HEK293 (cell line): ENCODE measurements at regions not wholly inside any gene's neighbourhood (a gene's known extent, or its start where the extent isn't known, plus 50 kb on each side); places are given as distances from the start of the nearest gene placed in this dataset.

Experiments
- CTCF ChIA-PET: fragments of 350-600 bp; formaldehyde crosslinking; extraction: SDS; loops from one replicate; lab custom pipeline; 2021; ENCODE audit warnings: antibody characterized with exemption; lab: Yijun Ruan, JAX
- POLR2A ChIA-PET: fragments of 300-600 bp; formaldehyde crosslinking; extraction: SDS; loops from one replicate; lab custom pipeline; 2020; ENCODE audit warnings: antibody characterized with exemption, inconsistent platforms; lab: Yijun Ruan, JAX
- H3K27ac ChIP-seq: fragments of 200-500 bp; sonication (Bioruptor generic); 2 replicates; pipeline ENCODE4 v1.5.1; 2014; ENCODE audit warnings: low read depth, low read length, control low read depth, inconsistent platforms; ENCODE audit errors: extremely low read depth
- H3K36me3 ChIP-seq, 2 experiments: fragments of 200-500 bp in 1 of 2; sonication (Bioruptor generic) in 1 of 2; 1 replicate in 1 of 2; 2 replicates in 1 of 2; pipeline ENCODE4 v1.5.1; 2014 to 2017; ENCODE audit warnings: inconsistent platforms in 2 of 2, low read length in 2 of 2; ENCODE audit not compliant: control insufficient read depth in 2 of 2, insufficient read depth in 1 of 2
- H3K4me1 ChIP-seq: fragments of 200-500 bp; sonication (Bioruptor generic); 2 replicates; pipeline ENCODE4 v1.5.1; 2014; ENCODE audit warnings: mild to moderate bottlenecking, low read length, inconsistent platforms; ENCODE audit not compliant: control insufficient read depth, insufficient read depth
- H3K4me3 ChIP-seq: 2 replicates; pipeline ENCODE4 v1.5.1; 2011; ENCODE audit warnings: low read depth, mild to moderate bottlenecking, control low read depth, low read length, moderate library complexity
- H3K9me3 ChIP-seq: fragments of 200-500 bp; sonication (Bioruptor generic); 2 replicates; pipeline ENCODE4 v1.5.1; 2014; ENCODE audit warnings: low read depth, low read length, inconsistent platforms; ENCODE audit not compliant: control insufficient read depth, insufficient read depth
- REPIN1 ChIP-seq: fragments of 450-650 bp; formaldehyde crosslinking; IDR thresholded peaks from 2 replicates; pipeline ENCODE4 v1.5.1; 2017; ENCODE audit warnings: missing biosample characterization, missing genetic modification characterization, low read depth
- TSHZ1 ChIP-seq: fragments of 450-650 bp; formaldehyde crosslinking; IDR thresholded peaks from 2 replicates; pipeline ENCODE4 v1.5.1; 2016; ENCODE audit warnings: missing biosample characterization, missing genetic modification characterization, borderline replicate concordance
- ZBTB10 ChIP-seq: fragments of 450-650 bp; formaldehyde crosslinking; IDR thresholded peaks from 2 replicates; pipeline ENCODE4 v1.5.1; 2016; ENCODE audit warnings: missing biosample characterization, missing genetic modification characterization
- ZFP41 ChIP-seq: fragments of 450-650 bp; formaldehyde crosslinking; IDR thresholded peaks from 2 replicates; pipeline ENCODE4 v1.5.1; 2016; ENCODE audit warnings: missing biosample characterization, missing genetic modification characterization, borderline replicate concordance
- ZNF121 ChIP-seq: fragments of 450-650 bp; formaldehyde crosslinking; IDR thresholded peaks from 2 replicates; pipeline ENCODE4 v1.5.1; 2016; ENCODE audit warnings: missing biosample characterization, missing genetic modification characterization
- ZNF148 ChIP-seq: fragments of 450-650 bp; formaldehyde crosslinking; IDR thresholded peaks from 2 replicates; pipeline ENCODE4 v1.5.0; 2017; ENCODE audit warnings: missing biosample characterization, missing genetic modification characterization, borderline replicate concordance
- ZNF16 ChIP-seq: fragments of 450-650 bp; formaldehyde crosslinking; IDR thresholded peaks from 2 replicates; pipeline ENCODE4 v1.5.1; 2016; ENCODE audit warnings: low read depth, missing biosample characterization, missing genetic modification characterization
- ZNF2 ChIP-seq: fragments of 450-650 bp; formaldehyde crosslinking; IDR thresholded peaks from 2 replicates; pipeline ENCODE4 v1.5.1; 2016; ENCODE audit warnings: missing biosample characterization, missing genetic modification characterization
- ZNF214 ChIP-seq: fragments of 450-650 bp; formaldehyde crosslinking; IDR thresholded peaks from 2 replicates; pipeline ENCODE4 v1.5.1; 2017; ENCODE audit warnings: missing biosample characterization, mild to moderate bottlenecking, missing genetic modification characterization, borderline replicate concordance
- ZNF23 ChIP-seq: fragments of 450-650 bp; formaldehyde crosslinking; IDR thresholded peaks from 2 replicates; pipeline ENCODE4 v1.5.1; 2016; ENCODE audit warnings: missing biosample characterization, missing genetic modification characterization, borderline replicate concordance
- ZNF248 ChIP-seq: fragments of 450-650 bp; formaldehyde crosslinking; IDR thresholded peaks from 2 replicates; pipeline ENCODE4 v1.5.1; 2017; ENCODE audit warnings: missing biosample characterization, missing genetic modification characterization
- ZNF274 ChIP-seq, 2 experiments: fragments of 200-500 bp in 1 of 2; fragments of 450-650 bp in 1 of 2; sonication (Bioruptor generic) in 1 of 2; formaldehyde crosslinking in 1 of 2; IDR thresholded peaks; 2 replicates each; pipeline versions ENCODE4 v1.5.1 to v1.6.1; 2014 to 2016; ENCODE audit warnings: borderline replicate concordance in 1 of 2, inconsistent platforms in 1 of 2, low read length in 1 of 2, missing biosample characterization in 1 of 2, missing genetic modification characterization in 1 of 2
- ZNF449 ChIP-seq: fragments of 450-650 bp; formaldehyde crosslinking; IDR thresholded peaks from 2 replicates; pipeline ENCODE4 v1.5.1; 2017; ENCODE audit warnings: missing biosample characterization, mild to moderate bottlenecking, missing genetic modification characterization, moderate library complexity
- ZNF521 ChIP-seq: fragments of 450-650 bp; formaldehyde crosslinking; IDR thresholded peaks from 2 replicates; pipeline ENCODE4 v1.5.1; 2017; ENCODE audit warnings: missing biosample characterization, mild to moderate bottlenecking, missing genetic modification characterization
- ZNF610 ChIP-seq: fragments of 450-650 bp; formaldehyde crosslinking; IDR thresholded peaks from 2 replicates; pipeline ENCODE4 v1.5.1; 2016; ENCODE audit warnings: missing biosample characterization, missing genetic modification characterization, borderline replicate concordance
- ZNF747 ChIP-seq: fragments of 450-650 bp; formaldehyde crosslinking; IDR thresholded peaks from 2 replicates; pipeline ENCODE4 v1.5.1; 2016; ENCODE audit warnings: missing biosample characterization, missing genetic modification characterization
- ZNF843 ChIP-seq: fragments of 450-650 bp; formaldehyde crosslinking; IDR thresholded peaks from 2 replicates; pipeline ENCODE4 v1.5.1; 2016; ENCODE audit warnings: missing biosample characterization, missing genetic modification characterization

GRCh38 chr4:154998773-154999172 is 209.7 kb upstream of the NPY2R start:
- H3K9me3 ChIP-seq: no peaks in the 10 kb centered on the region
- no peaks in the 10 kb centered on the region for H3K36me3 ChIP-seq
- POLR2A ChIA-PET: no interaction called here
- no peak for TF ChIP-seq ZBTB10
- no peak for TF ChIP-seq REPIN1 (tag by site-specific recombination)
- TF ChIP-seq ZNF449 (tag by site-specific recombination): no peak
- no peak for TF ChIP-seq ZNF148
- TF ChIP-seq ZNF274 (IDR thresholded peaks at IDR 0.05; ENCODE audit: low read length): no peak
- no peak for TF ChIP-seq ZNF274 (tag by site-specific recombination; IDR thresholded peaks at IDR 0.05; ENCODE audit: borderline replicate concordance)
- TF ChIP-seq ZNF610: no peak
- no peak for TF ChIP-seq TSHZ1 (tag by site-specific recombination)
- TF ChIP-seq ZNF121 (tag by site-specific recombination): no peak
- TF ChIP-seq ZNF214: no peak
- no peak for TF ChIP-seq ZNF843
- no peak for TF ChIP-seq ZNF16
- no peak for TF ChIP-seq ZNF747 (tag by site-specific recombination)
- TF ChIP-seq ZNF23: no peak
- TF ChIP-seq ZNF521 (tag by site-specific recombination): no peak
- no peak overlapping the region for H3K27ac ChIP-seq
- CTCF ChIA-PET: interaction anchor here (1.1 kb wide), 1 partner anchor 16 kb away, joined by 3 read pairs; no protein-coding TSS in a partner anchor
- H3K4me1 ChIP-seq: no peaks in the 10 kb centered on the region
- H3K4me3 ChIP-seq: no peak overlapping the region

- no peaks in the 10 kb centered on the region for H3K36me3 ChIP-seq
- H3K27ac ChIP-seq: no peak overlapping the region
- no peaks in the 10 kb centered on the region for H3K4me1 ChIP-seq
- CTCF ChIA-PET: no interaction called here
- POLR2A ChIA-PET: no interaction called here
- TF ChIP-seq ZNF2 (tag by site-specific recombination) (no peak), ZFP41 (tag by site-specific recombination) (no peak), ZNF248 (tag by site-specific recombination) (no peak)
- H3K4me3 ChIP-seq: no peak overlapping the region
- H3K9me3 ChIP-seq: no peaks in the 10 kb centered on the region
Measured at GRCh38 chr4:154999950-155000578, 208.4 kb upstream of the NPY2R start.
